SK-N-SH treated with all-trans-retinoic acid at 6 μM for 48 hours (cell line): ENCODE measurements at regions not wholly inside any gene's neighbourhood (a gene's known extent, or its start where the extent isn't known, plus 50 kb on each side); places are given as distances from the start of the nearest gene placed in this dataset.

Experiments used
- ATAC-seq: fragments of 200-7000 bp; cut with Tn5 transposase; 3 replicates; pipeline ENCODE4 v1.9.1; 2020; ENCODE audit warnings: mild to moderate bottlenecking, moderate library complexity
- ARNTL ChIP-seq: fragments of 450-650 bp; formaldehyde crosslinking; IDR thresholded peaks from 2 replicates; pipeline ENCODE4 v1.5.0; 2020; ENCODE audit warnings: low read depth, mild to moderate bottlenecking, moderate library complexity, borderline replicate concordance
- BACH2 ChIP-seq: fragments of 250-450 bp; sonication (Bioruptor Pico); IDR thresholded peaks from 2 replicates; pipeline ENCODE4 v1.9.0; 2021; ENCODE audit warnings: mild to moderate bottlenecking, borderline replicate concordance
- CSDC2 ChIP-seq: fragments of 250-450 bp; sonication (Bioruptor Pico); IDR thresholded peaks from 2 replicates; pipeline ENCODE4 v1.5.0; 2020; ENCODE audit warnings: mild to moderate bottlenecking, moderate library complexity
- ESRRG ChIP-seq: fragments of 250-450 bp; sonication (Bioruptor Pico); IDR thresholded peaks from 2 replicates; pipeline ENCODE4 v1.6.1; 2021; ENCODE audit warnings: mild to moderate bottlenecking
- GLIS3 ChIP-seq: fragments of 250-450 bp; sonication (Bioruptor Pico); IDR thresholded peaks from 2 replicates; pipeline ENCODE4 v1.5.0; 2020; ENCODE audit warnings: mild to moderate bottlenecking, moderate library complexity
- ISL1 ChIP-seq: fragments of 250-450 bp; sonication (Bioruptor Pico); IDR thresholded peaks from 2 replicates; pipeline ENCODE4 v2.1.2; 2022; ENCODE audit warnings: mild to moderate bottlenecking, moderate library complexity
- OSR1 ChIP-seq: fragments of 250-450 bp; sonication (Bioruptor Pico); IDR thresholded peaks from 2 replicates; pipeline ENCODE4 v1.8.0; 2022; ENCODE audit warnings: moderate library complexity, mild to moderate bottlenecking, inconsistent platforms
- PPARA ChIP-seq: fragments of 250-450 bp; sonication (Bioruptor Pico); IDR thresholded peaks from 2 replicates; pipeline ENCODE4 v1.5.0; 2020; ENCODE audit warnings: mild to moderate bottlenecking, borderline replicate concordance
- RARB ChIP-seq: fragments of 250-450 bp; sonication (Bioruptor Pico); IDR thresholded peaks from 2 replicates; pipeline ENCODE4 v1.8.0; 2021; ENCODE audit warnings: mild to moderate bottlenecking, moderate library complexity
- TCF4 ChIP-seq: fragments of 250-450 bp; sonication (Bioruptor Pico); IDR thresholded peaks from 2 replicates; pipeline ENCODE4 v1.8.0; 2021; ENCODE audit warnings: mild to moderate bottlenecking, moderate library complexity, borderline replicate concordance
- TOX ChIP-seq: fragments of 250-450 bp; sonication (Bioruptor Pico); IDR thresholded peaks from 2 replicates; pipeline ENCODE4 v1.8.0; 2021; ENCODE audit warnings: mild to moderate bottlenecking, moderate library complexity, borderline replicate concordance
- ZC3H10 ChIP-seq: fragments of 250-450 bp; sonication (Bioruptor Pico); IDR thresholded peaks from 2 replicates; pipeline ENCODE4 v1.5.1; 2021; ENCODE audit warnings: mild to moderate bottlenecking, moderate library complexity
- ZFP3 ChIP-seq: fragments of 250-450 bp; sonication (Bioruptor Pico); IDR thresholded peaks from 2 replicates; pipeline ENCODE4 v1.5.0; 2020; ENCODE audit warnings: mild to moderate bottlenecking, moderate library complexity
- ZFP30 ChIP-seq: fragments of 450-650 bp; formaldehyde crosslinking; IDR thresholded peaks from 2 replicates; pipeline ENCODE4 v1.5.0; 2022; ENCODE audit warnings: mild to moderate bottlenecking, moderate library complexity
- ZNF565 ChIP-seq: fragments of 450-650 bp; formaldehyde crosslinking; conservative IDR thresholded peaks from 2 replicates; pipeline ENCODE4 v1.5.0; 2020; ENCODE audit warnings: low read depth, mild to moderate bottlenecking, moderate library complexity
- ZNF8 ChIP-seq: fragments of 450-650 bp; formaldehyde crosslinking; IDR thresholded peaks from 2 replicates; pipeline ENCODE4 v1.5.0; 2020; ENCODE audit warnings: mild to moderate bottlenecking, moderate library complexity
- TF ChIP-seq, protein P1 (sequence below): fragments of 250-450 bp; sonication (Bioruptor Pico); IDR thresholded peaks from 2 replicates; pipeline ENCODE4 v1.8.0; 2020; ENCODE audit warnings: mild to moderate bottlenecking, moderate library complexity, borderline replicate concordance
- TF ChIP-seq, protein P2 (sequence below): fragments of 250-450 bp; sonication (Bioruptor Pico); IDR thresholded peaks from 2 replicates; pipeline ENCODE4 v1.5.1; 2021; ENCODE audit warnings: mild to moderate bottlenecking, moderate library complexity
- TF ChIP-seq, protein P3 (sequence below): fragments of 250-450 bp; sonication (Bioruptor Pico); IDR thresholded peaks from 2 replicates; pipeline ENCODE4 v1.5.0; 2020; ENCODE audit warnings: mild to moderate bottlenecking, moderate library complexity
- TF ChIP-seq, protein P4 (sequence below): fragments of 250-450 bp; sonication (Bioruptor Pico); IDR thresholded peaks from 2 replicates; pipeline ENCODE4 v1.5.1; 2020; ENCODE audit warnings: low read depth, mild to moderate bottlenecking, moderate library complexity

DNA sequence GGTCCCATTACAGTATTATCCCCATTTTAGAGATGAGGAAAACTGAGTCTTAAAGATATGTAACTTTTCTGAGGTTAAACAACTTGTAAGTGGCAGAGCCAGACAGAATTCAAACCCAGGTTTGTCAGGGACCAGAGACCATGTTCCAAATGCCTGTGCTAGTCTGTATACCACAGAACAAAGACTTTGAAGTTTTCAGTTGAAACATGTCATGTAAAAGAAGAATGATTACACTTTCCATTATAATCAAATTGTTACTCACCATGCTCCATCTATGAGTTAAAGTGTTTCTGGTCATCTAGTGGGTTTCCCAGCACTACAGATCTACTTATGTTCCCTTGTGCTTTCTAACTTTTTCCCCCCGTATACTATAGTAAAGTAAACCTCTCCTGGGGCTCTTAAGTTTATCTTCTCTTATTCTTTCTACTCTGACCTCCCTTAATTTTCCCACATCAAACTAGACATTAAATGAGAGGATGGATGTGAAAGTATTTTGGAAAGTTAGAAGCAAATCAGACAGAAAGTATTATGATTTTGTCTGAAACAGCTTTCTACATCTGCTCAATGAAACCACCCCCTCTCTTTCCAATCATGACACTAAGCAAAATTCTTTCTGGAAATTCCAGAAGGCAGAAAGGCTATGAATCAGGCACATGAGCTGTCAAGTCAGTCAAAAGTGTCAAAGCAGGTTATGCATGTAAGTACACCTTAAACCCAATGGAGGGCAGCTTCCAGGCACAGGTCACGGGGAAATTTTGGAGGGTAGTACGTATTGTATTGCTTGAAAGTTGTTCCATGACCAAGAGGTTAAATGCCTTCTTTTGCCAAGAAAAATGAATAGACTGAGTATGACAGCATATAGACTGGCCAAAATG lies 132.7 kb upstream of the MAP3K7 start:
- TF ChIP-seq, protein P1, sequence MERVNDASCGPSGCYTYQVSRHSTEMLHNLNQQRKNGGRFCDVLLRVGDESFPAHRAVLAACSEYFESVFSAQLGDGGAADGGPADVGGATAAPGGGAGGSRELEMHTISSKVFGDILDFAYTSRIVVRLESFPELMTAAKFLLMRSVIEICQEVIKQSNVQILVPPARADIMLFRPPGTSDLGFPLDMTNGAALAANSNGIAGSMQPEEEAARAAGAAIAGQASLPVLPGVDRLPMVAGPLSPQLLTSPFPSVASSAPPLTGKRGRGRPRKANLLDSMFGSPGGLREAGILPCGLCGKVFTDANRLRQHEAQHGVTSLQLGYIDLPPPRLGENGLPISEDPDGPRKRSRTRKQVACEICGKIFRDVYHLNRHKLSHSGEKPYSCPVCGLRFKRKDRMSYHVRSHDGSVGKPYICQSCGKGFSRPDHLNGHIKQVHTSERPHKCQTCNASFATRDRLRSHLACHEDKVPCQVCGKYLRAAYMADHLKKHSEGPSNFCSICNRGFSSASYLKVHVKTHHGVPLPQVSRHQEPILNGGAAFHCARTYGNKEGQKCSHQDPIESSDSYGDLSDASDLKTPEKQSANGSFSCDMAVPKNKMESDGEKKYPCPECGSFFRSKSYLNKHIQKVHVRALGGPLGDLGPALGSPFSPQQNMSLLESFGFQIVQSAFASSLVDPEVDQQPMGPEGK (CRISPR knock-in tag): no peak
- no peak for TF ChIP-seq ZNF565 (CRISPR knock-in tag)
- TF ChIP-seq BACH2 (CRISPR knock-in tag): no peak
- TF ChIP-seq CSDC2 (CRISPR knock-in tag): no peak
- no peak for TF ChIP-seq ISL1 (CRISPR knock-in tag)
- TF ChIP-seq GLIS3: no peak
- TF ChIP-seq, protein P2, sequence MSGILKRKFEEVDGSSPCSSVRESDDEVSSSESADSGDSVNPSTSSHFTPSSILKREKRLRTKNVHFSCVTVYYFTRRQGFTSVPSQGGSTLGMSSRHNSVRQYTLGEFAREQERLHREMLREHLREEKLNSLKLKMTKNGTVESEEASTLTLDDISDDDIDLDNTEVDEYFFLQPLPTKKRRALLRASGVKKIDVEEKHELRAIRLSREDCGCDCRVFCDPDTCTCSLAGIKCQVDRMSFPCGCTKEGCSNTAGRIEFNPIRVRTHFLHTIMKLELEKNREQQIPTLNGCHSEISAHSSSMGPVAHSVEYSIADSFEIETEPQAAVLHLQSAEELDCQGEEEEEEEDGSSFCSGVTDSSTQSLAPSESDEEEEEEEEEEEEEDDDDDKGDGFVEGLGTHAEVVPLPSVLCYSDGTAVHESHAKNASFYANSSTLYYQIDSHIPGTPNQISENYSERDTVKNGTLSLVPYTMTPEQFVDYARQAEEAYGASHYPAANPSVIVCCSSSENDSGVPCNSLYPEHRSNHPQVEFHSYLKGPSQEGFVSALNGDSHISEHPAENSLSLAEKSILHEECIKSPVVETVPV: no peak
- no peak for TF ChIP-seq ZFP30 (CRISPR knock-in tag)
- TF ChIP-seq TCF4 (CRISPR knock-in tag): no peak
- TF ChIP-seq ESRRG: no peak
- TF ChIP-seq, protein P3, sequence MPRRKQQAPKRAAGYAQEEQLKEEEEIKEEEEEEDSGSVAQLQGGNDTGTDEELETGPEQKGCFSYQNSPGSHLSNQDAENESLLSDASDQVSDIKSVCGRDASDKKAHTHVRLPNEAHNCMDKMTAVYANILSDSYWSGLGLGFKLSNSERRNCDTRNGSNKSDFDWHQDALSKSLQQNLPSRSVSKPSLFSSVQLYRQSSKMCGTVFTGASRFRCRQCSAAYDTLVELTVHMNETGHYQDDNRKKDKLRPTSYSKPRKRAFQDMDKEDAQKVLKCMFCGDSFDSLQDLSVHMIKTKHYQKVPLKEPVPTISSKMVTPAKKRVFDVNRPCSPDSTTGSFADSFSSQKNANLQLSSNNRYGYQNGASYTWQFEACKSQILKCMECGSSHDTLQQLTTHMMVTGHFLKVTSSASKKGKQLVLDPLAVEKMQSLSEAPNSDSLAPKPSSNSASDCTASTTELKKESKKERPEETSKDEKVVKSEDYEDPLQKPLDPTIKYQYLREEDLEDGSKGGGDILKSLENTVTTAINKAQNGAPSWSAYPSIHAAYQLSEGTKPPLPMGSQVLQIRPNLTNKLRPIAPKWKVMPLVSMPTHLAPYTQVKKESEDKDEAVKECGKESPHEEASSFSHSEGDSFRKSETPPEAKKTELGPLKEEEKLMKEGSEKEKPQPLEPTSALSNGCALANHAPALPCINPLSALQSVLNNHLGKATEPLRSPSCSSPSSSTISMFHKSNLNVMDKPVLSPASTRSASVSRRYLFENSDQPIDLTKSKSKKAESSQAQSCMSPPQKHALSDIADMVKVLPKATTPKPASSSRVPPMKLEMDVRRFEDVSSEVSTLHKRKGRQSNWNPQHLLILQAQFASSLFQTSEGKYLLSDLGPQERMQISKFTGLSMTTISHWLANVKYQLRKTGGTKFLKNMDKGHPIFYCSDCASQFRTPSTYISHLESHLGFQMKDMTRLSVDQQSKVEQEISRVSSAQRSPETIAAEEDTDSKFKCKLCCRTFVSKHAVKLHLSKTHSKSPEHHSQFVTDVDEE (CRISPR knock-in tag): no peak
- TF ChIP-seq ZC3H10: no peak
- no peak for TF ChIP-seq RARB (CRISPR knock-in tag)
- TF ChIP-seq ZFP3 (CRISPR knock-in tag): no peak
- TF ChIP-seq, protein P4, sequence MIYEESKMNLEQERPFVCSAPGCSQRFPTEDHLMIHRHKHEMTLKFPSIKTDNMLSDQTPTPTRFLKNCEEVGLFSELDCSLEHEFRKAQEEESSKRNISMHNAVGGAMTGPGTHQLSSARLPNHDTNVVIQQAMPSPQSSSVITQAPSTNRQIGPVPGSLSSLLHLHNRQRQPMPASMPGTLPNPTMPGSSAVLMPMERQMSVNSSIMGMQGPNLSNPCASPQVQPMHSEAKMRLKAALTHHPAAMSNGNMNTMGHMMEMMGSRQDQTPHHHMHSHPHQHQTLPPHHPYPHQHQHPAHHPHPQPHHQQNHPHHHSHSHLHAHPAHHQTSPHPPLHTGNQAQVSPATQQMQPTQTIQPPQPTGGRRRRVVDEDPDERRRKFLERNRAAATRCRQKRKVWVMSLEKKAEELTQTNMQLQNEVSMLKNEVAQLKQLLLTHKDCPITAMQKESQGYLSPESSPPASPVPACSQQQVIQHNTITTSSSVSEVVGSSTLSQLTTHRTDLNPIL (CRISPR knock-in tag): no peak
- no peak; the same call in 2 of the 3 replicates for ATAC-seq

DNA sequence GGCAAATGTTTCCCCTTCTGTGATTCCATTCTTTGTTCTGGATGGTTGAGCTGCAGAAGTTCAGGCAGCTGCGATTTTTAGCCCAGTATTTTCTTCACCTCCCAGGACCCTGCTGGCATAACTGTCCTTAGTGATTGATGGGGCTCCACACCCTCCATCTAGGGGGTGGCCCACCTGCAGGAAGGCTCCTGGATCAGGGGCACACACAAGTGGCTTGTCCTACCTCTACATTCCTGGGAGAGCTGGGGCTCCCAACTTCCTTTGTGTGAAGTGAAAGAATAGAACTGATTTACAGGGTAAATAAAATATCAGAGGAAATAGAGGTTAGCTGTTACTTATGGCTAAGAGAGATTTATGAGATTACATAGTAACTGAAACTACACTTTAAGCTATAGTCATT lies 129.5 kb upstream of the MAP3K7 start:
- ATAC-seq: no peak
- TF ChIP-seq PPARA (no peak), ZNF8 (no peak), OSR1 (no peak), TOX (CRISPR knock-in tag) (no peak), ESRRG (no peak), ISL1 (CRISPR knock-in tag) (no peak), ZC3H10 (no peak), GLIS3 (no peak), ZFP30 (CRISPR knock-in tag) (no peak), BACH2 (CRISPR knock-in tag) (no peak), ARNTL (CRISPR knock-in tag) (no peak)
- TF ChIP-seq, protein P2: no peak
- TF ChIP-seq, protein P4 (CRISPR knock-in tag): no peak
- TF ChIP-seq, protein P3 (CRISPR knock-in tag): no peak
- TF ChIP-seq, protein P1 (CRISPR knock-in tag): no peak
